WTC11 (cell line): ENCODE measurements at regions not wholly inside any gene's neighbourhood (a gene's known extent, or its start where the extent isn't known, plus 50 kb on each side); places are given as distances from the start of the nearest gene placed in this dataset.

Experiments used
- ATAC-seq: fragments of 200-7000 bp; cut with Tn5 transposase; 2 replicates; pipeline ENCODE4 v1.10.0; 2021; ENCODE audit warnings: mild to moderate bottlenecking, moderate library complexity
- CTCF ChIA-PET: fragments of 300-600 bp; sonication (Branson Sonifier 250); formaldehyde crosslinking; loops from one replicate; lab custom pipeline; 2021; ENCODE audit warnings: antibody characterized with exemption; lab: Charles Lee
- POLR2A ChIA-PET: fragments of 350-600 bp; sonication (Branson Sonifier 250); formaldehyde crosslinking; loops from one replicate; lab custom pipeline; 2021; ENCODE audit warnings: antibody characterized with exemption; lab: Charles Lee
- DNase-seq: peaks from one replicate; pipeline ENCODE4 v3.0.0; 2021; ENCODE audit warnings: low spot score
- H3K27ac Mint-ChIP-seq: 2 replicates; pipeline ENCODE4 v1.8.0; 2021; ENCODE audit warnings: mixed read lengths
- H3K27me3 Mint-ChIP-seq: 2 replicates; pipeline ENCODE4 v1.8.0; 2021; ENCODE audit warnings: low read depth, mild to moderate bottlenecking, moderate library complexity, mixed read lengths
- H3K36me3 Mint-ChIP-seq: 2 replicates; pipeline ENCODE4 v1.8.0; 2021; ENCODE audit warnings: mixed read lengths
- H3K4me1 Mint-ChIP-seq: 2 replicates; pipeline ENCODE4 v1.8.0; 2022; ENCODE audit warnings: mixed read lengths
- H3K4me3 Mint-ChIP-seq: 2 replicates; pipeline ENCODE4 v1.8.0; 2021; ENCODE audit warnings: mild to moderate bottlenecking, moderate library complexity, mixed read lengths
- H3K9me3 Mint-ChIP-seq: 2 replicates; pipeline ENCODE4 v1.8.0; 2021; ENCODE audit warnings: mixed read lengths
- CREB1 ChIP-seq: sonication (generic); formaldehyde crosslinking; IDR thresholded peaks from 2 replicates; pipeline ENCODE4 v1.8.0; 2023; ENCODE audit warnings: mild to moderate bottlenecking, missing genetic modification reagents
- CTCF ChIP-seq: fragments of 200-600 bp; IDR thresholded peaks from 2 replicates; pipeline ENCODE4 v1.8.0; 2022; ENCODE audit warnings: antibody characterized with exemption
- E2F5 ChIP-seq: sonication (generic); formaldehyde crosslinking; IDR thresholded peaks from 2 replicates; pipeline ENCODE4 v1.8.1; 2022; ENCODE audit warnings: mild to moderate bottlenecking, moderate library complexity, missing genetic modification reagents
- GRHL2 ChIP-seq: fragments of 250-450 bp; sonication (Bioruptor Pico); IDR thresholded peaks from 2 replicates; pipeline ENCODE4 v1.8.0; 2022; ENCODE audit warnings: mild to moderate bottlenecking, moderate library complexity; ENCODE audit not compliant: insufficient replicate concordance, severe bottlenecking
- RELA ChIP-seq: sonication (generic); formaldehyde crosslinking; IDR thresholded peaks from 2 replicates; pipeline ENCODE4 v1.8.1; 2022; ENCODE audit warnings: missing genetic modification reagents, mild to moderate bottlenecking, borderline replicate concordance
- SOX15 ChIP-seq: fragments of 250-450 bp; sonication (Bioruptor Pico); IDR thresholded peaks from 2 replicates; pipeline ENCODE4 v1.9.0; 2021; ENCODE audit warnings: mild to moderate bottlenecking
- TEAD4 ChIP-seq: sonication (generic); formaldehyde crosslinking; IDR thresholded peaks from 2 replicates; pipeline ENCODE4 v1.8.0; 2022; ENCODE audit warnings: mild to moderate bottlenecking, missing genetic modification reagents
- ZBTB21 ChIP-seq: sonication (generic); formaldehyde crosslinking; IDR thresholded peaks from 2 replicates; pipeline ENCODE4 v1.8.1; 2023; ENCODE audit warnings: mild to moderate bottlenecking, missing genetic modification reagents, borderline replicate concordance
- ZNF219 ChIP-seq: sonication (generic); formaldehyde crosslinking; IDR thresholded peaks from 2 replicates; pipeline ENCODE4 v1.8.0; 2023; ENCODE audit warnings: missing genetic modification reagents, mild to moderate bottlenecking, borderline replicate concordance
- ZNF281 ChIP-seq: sonication (generic); formaldehyde crosslinking; IDR thresholded peaks from 2 replicates; pipeline ENCODE4 v1.8.0; 2023; ENCODE audit warnings: mild to moderate bottlenecking, missing genetic modification reagents
- TF ChIP-seq, protein P1 (sequence below): sonication (generic); formaldehyde crosslinking; IDR thresholded peaks from 2 replicates; pipeline ENCODE4 v1.8.1; 2023; ENCODE audit warnings: mild to moderate bottlenecking, moderate library complexity, missing genetic modification reagents
- TF ChIP-seq, protein P2 (sequence below): fragments of 250-450 bp; sonication (Bioruptor Pico); IDR thresholded peaks from 2 replicates; pipeline ENCODE4 v1.9.0; 2021; ENCODE audit warnings: mild to moderate bottlenecking, borderline replicate concordance

GRCh38 chr6:54619102-54619501 is 227.5 kb upstream of the FAM83B start:
- CTCF ChIA-PET, result no interaction called here
- TF ChIP-seq RELA (CRISPR knock-in tag), result no peak
- no peak for TF ChIP-seq ZNF281
- TF ChIP-seq TEAD4, result no peak
- TF ChIP-seq GRHL2, result no peak
- no peak for TF ChIP-seq SOX15 (CRISPR knock-in tag)
- TF ChIP-seq, protein P1, sequence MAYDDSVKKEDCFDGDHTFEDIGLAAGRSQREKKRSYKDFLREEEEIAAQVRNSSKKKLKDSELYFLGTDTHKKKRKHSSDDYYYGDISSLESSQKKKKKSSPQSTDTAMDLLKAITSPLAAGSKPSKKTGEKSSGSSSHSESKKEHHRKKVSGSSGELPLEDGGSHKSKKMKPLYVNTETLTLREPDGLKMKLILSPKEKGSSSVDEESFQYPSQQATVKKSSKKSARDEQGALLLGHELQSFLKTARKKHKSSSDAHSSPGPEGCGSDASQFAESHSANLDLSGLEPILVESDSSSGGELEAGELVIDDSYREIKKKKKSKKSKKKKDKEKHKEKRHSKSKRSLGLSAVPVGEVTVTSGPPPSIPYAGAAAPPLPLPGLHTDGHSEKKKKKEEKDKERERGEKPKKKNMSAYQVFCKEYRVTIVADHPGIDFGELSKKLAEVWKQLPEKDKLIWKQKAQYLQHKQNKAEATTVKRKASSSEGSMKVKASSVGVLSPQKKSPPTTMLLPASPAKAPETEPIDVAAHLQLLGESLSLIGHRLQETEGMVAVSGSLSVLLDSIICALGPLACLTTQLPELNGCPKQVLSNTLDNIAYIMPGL (CRISPR knock-in tag), result no peak
- no peak for TF ChIP-seq ZBTB21 (CRISPR knock-in tag)
- TF ChIP-seq E2F5, result no peak
- POLR2A ChIA-PET, result no interaction called here
- H3K27me3 Mint-ChIP-seq, result no peaks in the 10 kb centered on the region; the same call in 1 of the 2 replicates
- H3K9me3 Mint-ChIP-seq, result no peaks in the 10 kb centered on the region
- H3K36me3 Mint-ChIP-seq, result no peaks in the 10 kb centered on the region
- DNase-seq (no peak), ATAC-seq (no peak)
- H3K27ac Mint-ChIP-seq, result no peak overlapping the region
- no peak overlapping the region for H3K4me3 Mint-ChIP-seq
- H3K4me1 Mint-ChIP-seq, result peaks cover 4% of the 10 kb centered on the region

GRCh38 chr6:54621285-54621684 is 225.3 kb upstream of the FAM83B start:
- Mint-ChIP-seq H3K9me3 (no peaks in the 10 kb centered on the region), H3K27me3 (no peaks in the 10 kb centered on the region; the same call in 1 of the 2 replicates), H3K4me1 (peaks cover 4% of the 10 kb centered on the region), H3K36me3 (no peaks in the 10 kb centered on the region), H3K27ac (no peak overlapping the region), H3K4me3 (no peak overlapping the region)
- DNase-seq (peak; percentile 27), ATAC-seq (peak; percentile 97)
- ChIA-PET CTCF (interaction anchor here (0.6 to 1.2 kb wide), 12 partner anchors 10 to 635 kb away, joined by 3 to 6 read pairs (median 3); no protein-coding TSS in a partner anchor), POLR2A (no interaction called here)
- TF ChIP-seq CTCF (peak; percentile 65), ZNF219 (CRISPR knock-in tag) (no peak), CREB1 (CRISPR knock-in tag) (no peak), E2F5 (no peak)
- TF ChIP-seq, protein P2, sequence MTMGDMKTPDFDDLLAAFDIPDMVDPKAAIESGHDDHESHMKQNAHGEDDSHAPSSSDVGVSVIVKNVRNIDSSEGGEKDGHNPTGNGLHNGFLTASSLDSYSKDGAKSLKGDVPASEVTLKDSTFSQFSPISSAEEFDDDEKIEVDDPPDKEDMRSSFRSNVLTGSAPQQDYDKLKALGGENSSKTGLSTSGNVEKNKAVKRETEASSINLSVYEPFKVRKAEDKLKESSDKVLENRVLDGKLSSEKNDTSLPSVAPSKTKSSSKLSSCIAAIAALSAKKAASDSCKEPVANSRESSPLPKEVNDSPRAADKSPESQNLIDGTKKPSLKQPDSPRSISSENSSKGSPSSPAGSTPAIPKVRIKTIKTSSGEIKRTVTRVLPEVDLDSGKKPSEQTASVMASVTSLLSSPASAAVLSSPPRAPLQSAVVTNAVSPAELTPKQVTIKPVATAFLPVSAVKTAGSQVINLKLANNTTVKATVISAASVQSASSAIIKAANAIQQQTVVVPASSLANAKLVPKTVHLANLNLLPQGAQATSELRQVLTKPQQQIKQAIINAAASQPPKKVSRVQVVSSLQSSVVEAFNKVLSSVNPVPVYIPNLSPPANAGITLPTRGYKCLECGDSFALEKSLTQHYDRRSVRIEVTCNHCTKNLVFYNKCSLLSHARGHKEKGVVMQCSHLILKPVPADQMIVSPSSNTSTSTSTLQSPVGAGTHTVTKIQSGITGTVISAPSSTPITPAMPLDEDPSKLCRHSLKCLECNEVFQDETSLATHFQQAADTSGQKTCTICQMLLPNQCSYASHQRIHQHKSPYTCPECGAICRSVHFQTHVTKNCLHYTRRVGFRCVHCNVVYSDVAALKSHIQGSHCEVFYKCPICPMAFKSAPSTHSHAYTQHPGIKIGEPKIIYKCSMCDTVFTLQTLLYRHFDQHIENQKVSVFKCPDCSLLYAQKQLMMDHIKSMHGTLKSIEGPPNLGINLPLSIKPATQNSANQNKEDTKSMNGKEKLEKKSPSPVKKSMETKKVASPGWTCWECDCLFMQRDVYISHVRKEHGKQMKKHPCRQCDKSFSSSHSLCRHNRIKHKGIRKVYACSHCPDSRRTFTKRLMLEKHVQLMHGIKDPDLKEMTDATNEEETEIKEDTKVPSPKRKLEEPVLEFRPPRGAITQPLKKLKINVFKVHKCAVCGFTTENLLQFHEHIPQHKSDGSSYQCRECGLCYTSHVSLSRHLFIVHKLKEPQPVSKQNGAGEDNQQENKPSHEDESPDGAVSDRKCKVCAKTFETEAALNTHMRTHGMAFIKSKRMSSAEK (CRISPR knock-in tag), result no peak
